ENCODE measurements at regions not wholly inside any gene's neighbourhood (a gene's known extent, or its start where the extent isn't known, plus 50 kb on each side); places are given as distances from the start of the nearest gene placed in this dataset.

DNA sequence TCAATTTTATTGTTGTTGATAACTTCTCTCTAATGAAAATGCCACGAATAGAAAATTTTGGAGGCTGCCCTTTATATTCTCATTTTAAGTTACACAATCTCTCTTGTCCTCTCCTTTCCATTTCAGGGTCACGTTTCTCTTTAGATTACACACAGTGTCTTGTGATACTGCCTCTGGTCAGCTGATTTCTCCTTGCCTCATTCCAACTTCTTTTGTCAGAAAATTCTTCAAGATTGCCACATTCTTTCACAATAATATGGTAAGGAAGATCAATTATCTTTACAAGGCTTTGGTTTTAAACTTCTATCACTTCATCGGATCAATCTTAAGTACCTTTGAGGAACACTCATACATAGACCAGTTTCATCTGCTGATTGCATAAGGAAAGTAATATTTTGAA, 370.3 kb downstream of the RFPL4B start:
- no TSS peak for BruUV-seq (replicated peaks)
- H3K4me2 ChIP-seq (ENCODE audit: low read length), result no peak overlapping the region
- TF ChIP-seq REST (IDR thresholded peaks at IDR 0.05; ENCODE audit: low read depth), result no peak
- no peak for TF ChIP-seq EZH2 (IDR thresholded peaks at IDR 0.05)
- TF ChIP-seq CBX3 (IDR thresholded peaks at IDR 0.05; ENCODE audit: low read depth), result no peak
- TF ChIP-seq ATF3 (IDR thresholded peaks at IDR 0.05), result no peak
- TF ChIP-seq SRF (IDR thresholded peaks at IDR 0.05; ENCODE audit: low read depth), result no peak
- no peak for TF ChIP-seq MAX (IDR thresholded peaks at IDR 0.05)
- TF ChIP-seq POLR2A (IDR thresholded peaks at IDR 0.05; ENCODE audit: borderline replicate concordance, extremely low read depth, insufficient read depth, insufficient read length), result no peak
- no peak overlapping the region for H2AFZ ChIP-seq (ENCODE audit: low read depth, low read length, poor library complexity, severe bottlenecking)
- DNase-seq (ENCODE audit: low read depth, low spot score), result no peak
- no peak overlapping the region for H3K27ac ChIP-seq (ENCODE audit: low read depth, low read length)
- H3K9ac ChIP-seq (ENCODE audit: low read length), result no peak overlapping the region
- RAD21 ChIA-PET (ENCODE audit: low non-redundant PET in 1 of 2, low total read pairs in 2 of 2, uncharacterized antibody in 2 of 2, unreplicated experiment in 2 of 2), result no interaction called here
- POLR2A ChIA-PET, result no interaction called here
- no peaks in the 10 kb centered on the region for H4K20me1 ChIP-seq (ENCODE audit: insufficient read depth)
- CTCF ChIA-PET, result no interaction called here
- H3K4me3 ChIP-seq (replicated peaks in 1 of 2; ENCODE audit: low read depth in 1 of 2, low read length in 2 of 2), result no peak overlapping the region
- no peaks in the 10 kb centered on the region for H3K36me3 ChIP-seq (ENCODE audit: control insufficient read depth in 1 of 2, insufficient read depth in 2 of 2, low read length in 2 of 2)
- H3K9me2 ChIP-seq (ENCODE audit: insufficient read depth), result no peaks in the 10 kb centered on the region
- no peaks in the 10 kb centered on the region for H3K4me1 ChIP-seq (ENCODE audit: control insufficient read depth in 1 of 2, insufficient read depth in 2 of 2, low read length in 2 of 2)
- H3K9me3 ChIP-seq (ENCODE audit: control insufficient read depth in 1 of 2, insufficient read depth in 1 of 2, low read depth in 1 of 2, low read length in 2 of 2), result no peaks in the 10 kb centered on the region
- no peaks in the 10 kb centered on the region for H3K27me3 ChIP-seq (ENCODE audit: insufficient read depth, low read length)
- no peaks in the 10 kb centered on the region for H3K79me2 ChIP-seq (ENCODE audit: insufficient read depth, low read length)
- intact Hi-C loops (cut with micrococcal nuclease), result no loop called here
- no peak for ATAC-seq

GRCh38 chr6:112717856-112718255, 370.7 kb downstream of the RFPL4B start:
- H3K4me2 ChIP-seq (ENCODE audit: low read length), result no peak overlapping the region
- BruUV-seq (replicated peaks), result no TSS peak
- no peak for TF ChIP-seq ZNF274 (IDR thresholded peaks at IDR 0.05; ENCODE audit: low read depth, low read length)
- TF ChIP-seq TCF7L2 (IDR thresholded peaks at IDR 0.05; ENCODE audit: borderline replicate concordance, extremely low read depth, insufficient read depth, insufficient read length), result no peak
- TF ChIP-seq YY1 (IDR thresholded peaks at IDR 0.05; ENCODE audit: extremely low read depth, insufficient replicate concordance, low read depth, low read length), result no peak
- TF ChIP-seq EZH2 (IDR thresholded peaks at IDR 0.05), result no peak
- no peak for TF ChIP-seq ATF3 (IDR thresholded peaks at IDR 0.05)
- no peak for TF ChIP-seq MAX (IDR thresholded peaks at IDR 0.05)
- TF ChIP-seq REST (IDR thresholded peaks at IDR 0.05; ENCODE audit: low read depth), result no peak
- TF ChIP-seq SIN3A (IDR thresholded peaks at IDR 0.05; ENCODE audit: low read depth), result no peak
- no peak for TF ChIP-seq FOSL1 (IDR thresholded peaks at IDR 0.05; ENCODE audit: low read depth)

More at GRCh38 chr6:112717856-112718255, 370.7 kb downstream of the RFPL4B start:
- no peaks in the 10 kb centered on the region for H4K20me1 ChIP-seq (ENCODE audit: insufficient read depth)
- DNase-seq (ENCODE audit: low read depth, low spot score) (no peak), ATAC-seq (no peak)
- H3K36me3 ChIP-seq (ENCODE audit: control insufficient read depth in 1 of 2, insufficient read depth in 2 of 2, low read length in 2 of 2), result no peaks in the 10 kb centered on the region
- H2AFZ ChIP-seq (ENCODE audit: low read depth, low read length, poor library complexity, severe bottlenecking), result no peak overlapping the region
- no peaks in the 10 kb centered on the region for H3K4me1 ChIP-seq (ENCODE audit: control insufficient read depth in 1 of 2, insufficient read depth in 2 of 2, low read length in 2 of 2)
- no peak overlapping the region for H3K9ac ChIP-seq (ENCODE audit: low read length)
- no peaks in the 10 kb centered on the region for H3K9me2 ChIP-seq (ENCODE audit: insufficient read depth)
- POLR2A ChIA-PET, result no interaction called here
- H3K79me2 ChIP-seq (ENCODE audit: insufficient read depth, low read length), result no peaks in the 10 kb centered on the region
- H3K4me3 ChIP-seq (replicated peaks in 1 of 2; ENCODE audit: low read depth in 1 of 2, low read length in 2 of 2), result no peak overlapping the region
- intact Hi-C loops (cut with micrococcal nuclease), result no loop called here
- CTCF ChIA-PET, result no interaction called here
- H3K27me3 ChIP-seq (ENCODE audit: insufficient read depth, low read length), result no peaks in the 10 kb centered on the region
- no peaks in the 10 kb centered on the region for H3K9me3 ChIP-seq (ENCODE audit: control insufficient read depth in 1 of 2, insufficient read depth in 1 of 2, low read depth in 1 of 2, low read length in 2 of 2)
- H3K27ac ChIP-seq (ENCODE audit: low read depth, low read length), result no peak overlapping the region
- RAD21 ChIA-PET (ENCODE audit: low non-redundant PET in 1 of 2, low total read pairs in 2 of 2, uncharacterized antibody in 2 of 2, unreplicated experiment in 2 of 2), result no interaction called here
